ENCODE measurements at regions not wholly inside any gene's neighbourhood (a gene's known extent, or its start where the extent isn't known, plus 50 kb on each side); places are given as distances from the start of the nearest gene placed in this dataset.

GRCh38 chrX:150192816-150193215 lies 170.3 kb upstream of the MAMLD1 start:
- no peak overlapping the region for H3K27ac ChIP-seq
- H3K4me1 ChIP-seq = peaks cover under 1% of the 10 kb centered on the region; the same call in 1 of the 2 replicates
- DNase-seq = no peak

GRCh38 chrX:150196285-150196684 lies 166.8 kb upstream of the MAMLD1 start:
- no peak for DNase-seq
- H3K27me3 ChIP-seq = no peaks in the 10 kb centered on the region
- H3K4me1 ChIP-seq = peaks cover 30% of the 10 kb centered on the region
- H3K36me3 ChIP-seq = no peaks in the 10 kb centered on the region
- H3K27ac ChIP-seq = no peak overlapping the region
- no peak overlapping the region for H3K4me3 ChIP-seq
- no peaks in the 10 kb centered on the region for H3K9me3 ChIP-seq (replicated peaks)

More at GRCh38 chrX:150192816-150193215, 170.3 kb upstream of the MAMLD1 start:
- no peak overlapping the region for H3K4me3 ChIP-seq
- H3K36me3 ChIP-seq = no peaks in the 10 kb centered on the region
- H3K9me3 ChIP-seq (replicated peaks) = no peaks in the 10 kb centered on the region
- H3K27me3 ChIP-seq = no peaks in the 10 kb centered on the region

- H3K4me1 ChIP-seq = peaks cover 32% of the 10 kb centered on the region
These were observed 165.7 kb upstream of the MAMLD1 start for GRCh38 chrX:150197388-150197787.

GRCh38 chrX:150198776-150199175 lies 164.3 kb upstream of the MAMLD1 start:
- H3K27ac ChIP-seq = peak overlapping the region; percentile 93
- H3K27me3 ChIP-seq = no peaks in the 10 kb centered on the region
- peak in 1 of 2 experiments; percentile 73 for DNase-seq
- H3K36me3 ChIP-seq = no peaks in the 10 kb centered on the region
- peaks cover 32% of the 10 kb centered on the region for H3K4me1 ChIP-seq
- no peak overlapping the region for H3K4me3 ChIP-seq
- H3K9me3 ChIP-seq (replicated peaks) = no peaks in the 10 kb centered on the region

More at GRCh38 chrX:150197388-150197787, 165.7 kb upstream of the MAMLD1 start:
- Histone ChIP-seq H3K9me3 (replicated peaks) (no peaks in the 10 kb centered on the region), H3K36me3 (no peaks in the 10 kb centered on the region), H3K27me3 (no peaks in the 10 kb centered on the region), H3K4me3 (no peak overlapping the region), H3K27ac (no peak overlapping the region)
- no peak for DNase-seq

- peaks cover 32% of the 10 kb centered on the region for H3K4me1 ChIP-seq
- H3K36me3 ChIP-seq = no peaks in the 10 kb centered on the region
- DNase-seq = peak; percentile 87 to 90
- no peaks in the 10 kb centered on the region for H3K9me3 ChIP-seq (replicated peaks)
- peak overlapping the region; percentile 93 for H3K27ac ChIP-seq
- H3K4me3 ChIP-seq = no peak overlapping the region
- H3K27me3 ChIP-seq = no peaks in the 10 kb centered on the region
These were observed 163.9 kb upstream of the MAMLD1 start for GRCh38 chrX:150199181-150199580.

- Histone ChIP-seq H3K36me3 (no peaks in the 10 kb centered on the region), H3K4me3 (no peak overlapping the region), H3K27me3 (no peaks in the 10 kb centered on the region), H3K9me3 (replicated peaks) (no peaks in the 10 kb centered on the region), H3K27ac (peak overlapping the region; percentile 93), H3K4me1 (peaks cover 32% of the 10 kb centered on the region)
- DNase-seq = no peak
These were observed 163.3 kb upstream of the MAMLD1 start for GRCh38 chrX:150199803-150200202.

- H3K36me3 ChIP-seq = no peaks in the 10 kb centered on the region
- DNase-seq = peak in 1 of 2 experiments; percentile 22
- peaks cover 32% of the 10 kb centered on the region for H3K4me1 ChIP-seq
- no peak overlapping the region for H3K4me3 ChIP-seq
- H3K27me3 ChIP-seq = no peaks in the 10 kb centered on the region
- H3K9me3 ChIP-seq (replicated peaks) = no peaks in the 10 kb centered on the region
- peak overlapping the region; percentile 93 for H3K27ac ChIP-seq
These were observed 162.8 kb upstream of the MAMLD1 start for GRCh38 chrX:150200361-150200760.

- H3K27ac ChIP-seq = peak overlapping the region; percentile 93
These were observed 162.3 kb upstream of the MAMLD1 start for GRCh38 chrX:150200820-150201287.

GRCh38 chrX:150201391-150201790 lies 161.7 kb upstream of the MAMLD1 start:
- DNase-seq = no peak
- Histone ChIP-seq H3K27ac (peak overlapping the region; percentile 51), H3K4me3 (no peak overlapping the region), H3K36me3 (no peaks in the 10 kb centered on the region), H3K4me1 (peaks cover 32% of the 10 kb centered on the region), H3K27me3 (no peaks in the 10 kb centered on the region), H3K9me3 (replicated peaks) (no peaks in the 10 kb centered on the region)

More at GRCh38 chrX:150200820-150201287, 162.3 kb upstream of the MAMLD1 start:
- Histone ChIP-seq H3K36me3 (no peaks in the 10 kb centered on the region), H3K4me1 (peaks cover 32% of the 10 kb centered on the region), H3K9me3 (replicated peaks) (no peaks in the 10 kb centered on the region), H3K4me3 (no peak overlapping the region), H3K27me3 (no peaks in the 10 kb centered on the region)
- peak; percentile 94 to 96 for DNase-seq

- DNase-seq = no peak
- Histone ChIP-seq H3K27me3 (no peaks in the 10 kb centered on the region), H3K4me3 (no peak overlapping the region), H3K36me3 (no peaks in the 10 kb centered on the region), H3K4me1 (peaks cover 32% of the 10 kb centered on the region), H3K9me3 (replicated peaks) (no peaks in the 10 kb centered on the region), H3K27ac (no peak overlapping the region)
These were observed 161.3 kb upstream of the MAMLD1 start for GRCh38 chrX:150201841-150202240.

GRCh38 chrX:150202641-150203247 lies 160.4 kb upstream of the MAMLD1 start:
- no peaks in the 10 kb centered on the region for H3K27me3 ChIP-seq
- H3K9me3 ChIP-seq (replicated peaks) = no peaks in the 10 kb centered on the region
- H3K4me1 ChIP-seq = peaks cover 32% of the 10 kb centered on the region
- H3K4me3 ChIP-seq = no peak overlapping the region
- H3K36me3 ChIP-seq = no peaks in the 10 kb centered on the region
- H3K27ac ChIP-seq = no peak overlapping the region
- DNase-seq = no peak

- no peak overlapping the region for H3K4me3 ChIP-seq
- peaks cover 28% of the 10 kb centered on the region for H3K4me1 ChIP-seq
- H3K27ac ChIP-seq = no peak overlapping the region
- no peaks in the 10 kb centered on the region for H3K36me3 ChIP-seq
- no peak for DNase-seq
- H3K9me3 ChIP-seq (replicated peaks) = no peaks in the 10 kb centered on the region
- H3K27me3 ChIP-seq = no peaks in the 10 kb centered on the region
These were observed 159.9 kb upstream of the MAMLD1 start for GRCh38 chrX:150203248-150203645.

- Histone ChIP-seq H3K27me3 (no peaks in the 10 kb centered on the region), H3K4me1 (peaks cover 16% of the 10 kb centered on the region), H3K4me3 (no peak overlapping the region), H3K36me3 (no peaks in the 10 kb centered on the region), H3K27ac (no peak overlapping the region), H3K9me3 (replicated peaks) (no peaks in the 10 kb centered on the region)
- DNase-seq = no peak
These were observed 158.1 kb upstream of the MAMLD1 start for GRCh38 chrX:150205011-150205410.

GRCh38 chrX:150207733-150208132 lies 155.4 kb upstream of the MAMLD1 start:
- DNase-seq = no peak
- Histone ChIP-seq H3K27ac (no peak overlapping the region), H3K4me1 (peaks cover 13% of the 10 kb centered on the region), H3K36me3 (no peaks in the 10 kb centered on the region), H3K4me3 (no peak overlapping the region), H3K27me3 (no peaks in the 10 kb centered on the region), H3K9me3 (replicated peaks) (no peaks in the 10 kb centered on the region)

GRCh38 chrX:150211988-150212387 lies 151.1 kb upstream of the MAMLD1 start:
- no peak for DNase-seq
- peaks cover 28% of the 10 kb centered on the region for H3K4me1 ChIP-seq
- no peaks in the 10 kb centered on the region for H3K27me3 ChIP-seq
- no peak overlapping the region for H3K4me3 ChIP-seq
- H3K27ac ChIP-seq = peak overlapping the region; percentile 87
- no peaks in the 10 kb centered on the region for H3K36me3 ChIP-seq
- no peaks in the 10 kb centered on the region for H3K9me3 ChIP-seq (replicated peaks)
